Left ventricle myocardium inferior (tissue), 1 donor: ENCODE measurements at regions not wholly inside any gene's neighbourhood (a gene's known extent, or its start where the extent isn't known, plus 50 kb on each side); places are given as distances from the start of the nearest gene placed in this dataset.
A peak's percentile ranks its signal among the peaks of the same experiment; 100 is the strongest.

Experiments
- DNase-seq: peaks from one replicate; pipeline ENCODE4 v3.0.0-alpha.2; 2020
- H3K27ac ChIP-seq: fragments of 200-600 bp; replicated peaks from 2 replicates; pipeline ENCODE4 v1.8.0; 2021
- H3K27me3 ChIP-seq: fragments of 200-600 bp; 2 replicates; pipeline ENCODE4 v1.8.0; 2021; ENCODE audit warnings: low read depth
- H3K36me3 ChIP-seq: fragments of 200-600 bp; 2 replicates; pipeline ENCODE4 v1.8.0; 2021
- H3K4me1 ChIP-seq: fragments of 200-600 bp; 2 replicates; pipeline ENCODE4 v1.8.0; 2021
- H3K4me3 ChIP-seq: fragments of 200-600 bp; 2 replicates; pipeline ENCODE4 v1.8.0; 2021; ENCODE audit warnings: mild to moderate bottlenecking, moderate library complexity
- H3K9me3 ChIP-seq: fragments of 200-600 bp; replicated peaks from 2 replicates; pipeline ENCODE4 v1.8.0; 2021
- intact Hi-C: fragments of 100-400 bp; cut with micrococcal nuclease; formaldehyde crosslinking; loops from one replicate; pipeline ENCODE4 v1.11.0; 2022
- TF ChIP-seq, protein P1 (sequence below): fragments of 200-600 bp; IDR thresholded peaks from 2 replicates; pipeline ENCODE4 v1.8.0; 2021; ENCODE audit warnings: antibody characterized with exemption, mild to moderate bottlenecking, borderline replicate concordance
- donor health status: DM: no; HTN: yes; CAD: no; lungs with severe emphysema.

DNA sequence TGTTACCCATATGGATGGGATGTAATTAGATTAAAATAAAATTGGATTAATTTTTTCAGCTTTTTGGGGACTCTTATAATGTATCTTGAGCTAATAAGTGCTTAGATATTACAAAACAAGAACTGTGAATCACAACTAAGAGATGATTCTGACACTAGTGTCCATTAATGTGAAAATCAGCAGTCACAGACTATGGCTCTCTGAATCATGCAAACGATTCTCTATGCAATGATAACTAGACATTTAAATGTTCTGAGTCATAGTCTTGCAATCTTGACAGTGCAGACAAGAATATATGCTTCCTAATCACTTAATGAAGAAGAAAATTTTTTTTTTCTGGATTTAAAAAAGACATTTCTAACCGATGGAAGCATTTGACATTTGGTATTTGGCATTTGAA lies 82.2 kb upstream of the OPRM1 start:
- no peak overlapping the region for H3K27ac ChIP-seq
- TF ChIP-seq, protein P1, sequence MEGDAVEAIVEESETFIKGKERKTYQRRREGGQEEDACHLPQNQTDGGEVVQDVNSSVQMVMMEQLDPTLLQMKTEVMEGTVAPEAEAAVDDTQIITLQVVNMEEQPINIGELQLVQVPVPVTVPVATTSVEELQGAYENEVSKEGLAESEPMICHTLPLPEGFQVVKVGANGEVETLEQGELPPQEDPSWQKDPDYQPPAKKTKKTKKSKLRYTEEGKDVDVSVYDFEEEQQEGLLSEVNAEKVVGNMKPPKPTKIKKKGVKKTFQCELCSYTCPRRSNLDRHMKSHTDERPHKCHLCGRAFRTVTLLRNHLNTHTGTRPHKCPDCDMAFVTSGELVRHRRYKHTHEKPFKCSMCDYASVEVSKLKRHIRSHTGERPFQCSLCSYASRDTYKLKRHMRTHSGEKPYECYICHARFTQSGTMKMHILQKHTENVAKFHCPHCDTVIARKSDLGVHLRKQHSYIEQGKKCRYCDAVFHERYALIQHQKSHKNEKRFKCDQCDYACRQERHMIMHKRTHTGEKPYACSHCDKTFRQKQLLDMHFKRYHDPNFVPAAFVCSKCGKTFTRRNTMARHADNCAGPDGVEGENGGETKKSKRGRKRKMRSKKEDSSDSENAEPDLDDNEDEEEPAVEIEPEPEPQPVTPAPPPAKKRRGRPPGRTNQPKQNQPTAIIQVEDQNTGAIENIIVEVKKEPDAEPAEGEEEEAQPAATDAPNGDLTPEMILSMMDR: no peak

GRCh38 chr6:153949616-153950015 lies 89.4 kb upstream of the OPRM1 start:
- no peak for DNase-seq
- Histone ChIP-seq H3K36me3 (no peaks in the 10 kb centered on the region), H3K27me3 (no peaks in the 10 kb centered on the region), H3K4me1 (no peaks in the 10 kb centered on the region), H3K4me3 (no peak overlapping the region), H3K27ac (no peak overlapping the region), H3K9me3 (no peaks in the 10 kb centered on the region)
- TF ChIP-seq, protein P1: no peak
- intact Hi-C loops: no loop called here

More for the DNA sequence above, 82.2 kb upstream of the OPRM1 start:
- intact Hi-C loops: no loop called here
- no peaks in the 10 kb centered on the region for H3K36me3 ChIP-seq
- H3K27me3 ChIP-seq: no peaks in the 10 kb centered on the region
- H3K4me3 ChIP-seq: no peak overlapping the region
- DNase-seq: no peak
- H3K9me3 ChIP-seq: no peaks in the 10 kb centered on the region
- no peaks in the 10 kb centered on the region for H3K4me1 ChIP-seq

GRCh38 chr6:153947808-153948447 lies 91.1 kb upstream of the OPRM1 start:
- H3K27ac ChIP-seq: no peak overlapping the region
- intact Hi-C loops: no loop called here
- H3K36me3 ChIP-seq: no peaks in the 10 kb centered on the region
- TF ChIP-seq, protein P1: peak; percentile 82
- no peaks in the 10 kb centered on the region for H3K9me3 ChIP-seq
- H3K27me3 ChIP-seq: no peaks in the 10 kb centered on the region
- no peak for DNase-seq
- no peaks in the 10 kb centered on the region for H3K4me1 ChIP-seq
- H3K4me3 ChIP-seq: no peak overlapping the region

DNA sequence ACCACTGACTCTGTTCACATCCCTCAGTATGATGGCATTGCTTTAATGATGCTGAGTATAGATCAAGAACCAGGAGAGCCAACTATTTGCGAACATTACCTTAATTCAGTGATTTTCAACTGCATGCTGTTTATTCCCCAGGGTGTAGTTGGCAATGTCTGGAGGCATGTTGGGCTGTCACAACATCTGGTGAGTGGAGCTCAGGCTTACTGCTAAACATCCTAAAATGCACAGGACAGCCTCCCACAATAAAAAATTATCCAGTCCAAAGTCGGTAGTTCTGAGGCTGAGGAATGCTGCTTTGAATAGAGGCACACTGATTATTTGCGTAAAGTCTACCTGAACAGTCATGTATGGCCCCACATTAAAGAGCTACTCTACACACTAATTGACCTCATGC lies 94.8 kb upstream of the OPRM1 start:
- TF ChIP-seq, protein P1: no peak
- Histone ChIP-seq H3K9me3 (no peaks in the 10 kb centered on the region), H3K27me3 (no peaks in the 10 kb centered on the region), H3K4me3 (no peak overlapping the region), H3K36me3 (no peaks in the 10 kb centered on the region), H3K4me1 (no peaks in the 10 kb centered on the region), H3K27ac (no peak overlapping the region)
- intact Hi-C loops: no loop called here
- DNase-seq: no peak

GRCh38 chr6:153942361-153942760 lies 96.7 kb upstream of the OPRM1 start:
- intact Hi-C loops: no loop called here
- Histone ChIP-seq H3K4me1 (no peaks in the 10 kb centered on the region), H3K36me3 (no peaks in the 10 kb centered on the region), H3K27me3 (no peaks in the 10 kb centered on the region), H3K4me3 (no peak overlapping the region), H3K27ac (no peak overlapping the region), H3K9me3 (no peaks in the 10 kb centered on the region)
- DNase-seq: no peak
- TF ChIP-seq, protein P1: no peak
